GM23338 (cell line): ENCODE measurements at regions not wholly inside any gene's neighbourhood (a gene's known extent, or its start where the extent isn't known, plus 50 kb on each side); places are given as distances from the start of the nearest gene placed in this dataset.

Experiments used
- ATAC-seq: fragments of 200-7000 bp; cut with Tn5 transposase; 3 replicates; pipeline ENCODE4 v1.9.1; 2020
- DNase-seq: peaks from one replicate; pipeline ENCODE4 v3.0.0-alpha.2; 2015; ENCODE audit warnings: low spot score
- H2AFZ ChIP-seq: fragments of 200-600 bp; sonication (generic); 2 replicates; pipeline ENCODE4 v1.8.0; 2016; ENCODE audit warnings: antibody characterized with exemption, mild to moderate bottlenecking, moderate library complexity
- H3F3A ChIP-seq: fragments of 200-600 bp; sonication (generic); replicated peaks from 2 replicates; pipeline ENCODE4 v1.8.0; 2017; ENCODE audit warnings: antibody characterized with exemption, mixed run types, low read depth
- H3K27ac ChIP-seq: fragments of 200-600 bp; sonication (generic); 2 replicates; pipeline ENCODE4 v1.6.1; 2016; ENCODE audit warnings: low read depth
- H3K27me3 ChIP-seq: fragments of 200-600 bp; sonication (generic); 2 replicates; pipeline ENCODE4 v1.8.0; 2016; ENCODE audit warnings: mild to moderate bottlenecking, mixed run types, moderate library complexity; ENCODE audit not compliant: insufficient read depth
- H3K36me3 ChIP-seq: fragments of 200-600 bp; sonication (generic); 2 replicates; pipeline ENCODE4 v1.8.0; 2016; ENCODE audit warnings: mild to moderate bottlenecking; ENCODE audit not compliant: insufficient read depth
- H3K4me1 ChIP-seq: fragments of 200-600 bp; sonication (generic); 2 replicates; pipeline ENCODE4 v1.8.0; 2016; ENCODE audit warnings: mild to moderate bottlenecking, moderate library complexity; ENCODE audit not compliant: insufficient read depth
- H3K4me2 ChIP-seq: fragments of 200-600 bp; sonication (generic); 2 replicates; pipeline ENCODE4 v1.7.1; 2017; ENCODE audit warnings: mixed run types
- H3K4me3 ChIP-seq: fragments of 200-600 bp; sonication (generic); 2 replicates; pipeline ENCODE4 v1.6.1; 2016; ENCODE audit warnings: mixed run types
- H3K79me2 ChIP-seq: fragments of 200-600 bp; sonication (generic); replicated peaks from 2 replicates; pipeline ENCODE4 v1.8.0; 2017; ENCODE audit warnings: mild to moderate bottlenecking; ENCODE audit not compliant: insufficient read depth
- H3K9me2 ChIP-seq: fragments of 200-600 bp; sonication (generic); 2 replicates; pipeline ENCODE4 v1.8.0; 2017; ENCODE audit not compliant: insufficient read depth
- H4K20me1 ChIP-seq: fragments of 200-600 bp; sonication (generic); replicated peaks from 2 replicates; pipeline ENCODE4 v1.8.0; 2017; ENCODE audit warnings: mild to moderate bottlenecking; ENCODE audit not compliant: insufficient read depth
- H3K27ac Mint-ChIP-seq: 2 replicates; pipeline ENCODE4 v1.8.0; 2020; ENCODE audit warnings: inconsistent platforms, mild to moderate bottlenecking, moderate library complexity, mixed read lengths
- H3K27me3 Mint-ChIP-seq: 3 replicates; pipeline ENCODE4 v1.8.0; 2022; ENCODE audit warnings: low read depth, mild to moderate bottlenecking, moderate library complexity, mixed read lengths, inconsistent platforms; ENCODE audit not compliant: insufficient read depth, poor library complexity
- H3K36me3 Mint-ChIP-seq: 3 replicates; pipeline ENCODE4 v1.8.0; 2021; ENCODE audit warnings: low read depth, mild to moderate bottlenecking, inconsistent platforms, moderate library complexity, mixed read lengths
- H3K4me1 Mint-ChIP-seq: 3 replicates; pipeline ENCODE4 v1.8.0; 2020; ENCODE audit warnings: mild to moderate bottlenecking, inconsistent platforms, mixed read lengths
- H3K4me3 Mint-ChIP-seq: 3 replicates; pipeline ENCODE4 v1.8.0; 2021; ENCODE audit warnings: moderate library complexity, mild to moderate bottlenecking, inconsistent platforms, mixed read lengths
- H3K9me3 Mint-ChIP-seq: 3 replicates; pipeline ENCODE4 v1.8.0; 2020; ENCODE audit warnings: moderate library complexity, mild to moderate bottlenecking, inconsistent platforms, mixed read lengths
- CREB1 ChIP-seq: fragments of 250-450 bp; sonication (Bioruptor Pico); IDR thresholded peaks from 2 replicates; pipeline ENCODE4 v1.5.0; 2020; ENCODE audit warnings: low read depth, mild to moderate bottlenecking, moderate library complexity
- EZH2 ChIP-seq: fragments of 200-600 bp; sonication (generic); IDR thresholded peaks from one replicate; pipeline ENCODE4 v1.8.0; 2017; ENCODE audit warnings: antibody characterized with exemption, mild to moderate bottlenecking, low read depth; ENCODE audit not compliant: unreplicated experiment
- JUNB ChIP-seq: IDR thresholded peaks from one replicate; pipeline ENCODE4 v1.6.1; 2016; ENCODE audit warnings: antibody characterized with exemption; ENCODE audit not compliant: unreplicated experiment
- NANOG ChIP-seq: IDR thresholded peaks from 2 replicates; pipeline ENCODE4 v1.6.1; 2016; ENCODE audit warnings: antibody characterized with exemption, borderline replicate concordance
- POLR2AphosphoS5 ChIP-seq: IDR thresholded peaks from 2 replicates; pipeline ENCODE4 v1.6.1; 2016; ENCODE audit warnings: antibody characterized with exemption, low read depth
- STAT1 ChIP-seq: IDR thresholded peaks from one replicate; pipeline ENCODE4 v1.6.1; 2016; ENCODE audit warnings: antibody characterized with exemption; ENCODE audit not compliant: unreplicated experiment
- ZNF114 ChIP-seq: fragments of 250-450 bp; sonication (Bioruptor Pico); IDR thresholded peaks from 2 replicates; pipeline ENCODE4 v1.5.0; 2020; ENCODE audit warnings: mild to moderate bottlenecking, moderate library complexity
- ZNF331 ChIP-seq: fragments of 250-450 bp; sonication (Bioruptor Pico); IDR thresholded peaks from 2 replicates; pipeline ENCODE4 v1.5.0; 2020; ENCODE audit warnings: low read depth, mild to moderate bottlenecking, moderate library complexity
- TF ChIP-seq, protein P1 (sequence below): IDR thresholded peaks from one replicate; pipeline ENCODE4 v1.6.1; 2018; ENCODE audit warnings: antibody characterized with exemption; ENCODE audit not compliant: unreplicated experiment
- TF ChIP-seq, protein P2 (sequence below), 2 experiments: fragments of 200-600 bp in 1 of 2; sonication (generic) in 1 of 2; conservative IDR thresholded peaks; 2 replicates each; pipeline versions ENCODE4 v1.5.1 to v1.6.1; 2016 to 2017; ENCODE audit warnings: antibody characterized with exemption in 2 of 2, low read depth in 2 of 2, mild to moderate bottlenecking in 2 of 2, moderate library complexity in 1 of 2
- TF ChIP-seq, protein P3 (sequence below): IDR thresholded peaks from 2 replicates; pipeline ENCODE4 v1.6.1; 2016; ENCODE audit warnings: antibody characterized with exemption

DNA sequence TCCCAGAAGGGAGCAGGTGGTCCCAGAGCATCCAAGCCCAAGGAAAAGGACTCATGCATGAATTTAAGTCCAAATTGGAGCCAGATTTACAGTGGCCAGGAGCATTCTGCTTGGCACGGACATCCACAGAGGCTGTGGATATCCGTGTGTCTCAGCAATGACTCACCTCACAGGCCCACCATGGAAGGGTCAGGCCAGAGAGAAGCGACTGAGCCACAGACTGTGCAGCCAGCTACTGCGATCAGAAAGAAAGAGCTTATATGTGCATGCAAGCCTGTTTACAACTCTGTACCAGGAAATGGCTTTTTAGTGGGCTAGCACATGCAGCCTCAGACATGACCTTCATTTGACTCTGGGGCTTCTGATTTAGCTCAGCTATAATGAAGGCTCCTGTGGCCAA, 231.0 kb downstream of the C16orf95 start (continued):
- TF ChIP-seq NANOG (no peak), POLR2AphosphoS5 (no peak), STAT1 (no peak)
- TF ChIP-seq, protein P1, sequence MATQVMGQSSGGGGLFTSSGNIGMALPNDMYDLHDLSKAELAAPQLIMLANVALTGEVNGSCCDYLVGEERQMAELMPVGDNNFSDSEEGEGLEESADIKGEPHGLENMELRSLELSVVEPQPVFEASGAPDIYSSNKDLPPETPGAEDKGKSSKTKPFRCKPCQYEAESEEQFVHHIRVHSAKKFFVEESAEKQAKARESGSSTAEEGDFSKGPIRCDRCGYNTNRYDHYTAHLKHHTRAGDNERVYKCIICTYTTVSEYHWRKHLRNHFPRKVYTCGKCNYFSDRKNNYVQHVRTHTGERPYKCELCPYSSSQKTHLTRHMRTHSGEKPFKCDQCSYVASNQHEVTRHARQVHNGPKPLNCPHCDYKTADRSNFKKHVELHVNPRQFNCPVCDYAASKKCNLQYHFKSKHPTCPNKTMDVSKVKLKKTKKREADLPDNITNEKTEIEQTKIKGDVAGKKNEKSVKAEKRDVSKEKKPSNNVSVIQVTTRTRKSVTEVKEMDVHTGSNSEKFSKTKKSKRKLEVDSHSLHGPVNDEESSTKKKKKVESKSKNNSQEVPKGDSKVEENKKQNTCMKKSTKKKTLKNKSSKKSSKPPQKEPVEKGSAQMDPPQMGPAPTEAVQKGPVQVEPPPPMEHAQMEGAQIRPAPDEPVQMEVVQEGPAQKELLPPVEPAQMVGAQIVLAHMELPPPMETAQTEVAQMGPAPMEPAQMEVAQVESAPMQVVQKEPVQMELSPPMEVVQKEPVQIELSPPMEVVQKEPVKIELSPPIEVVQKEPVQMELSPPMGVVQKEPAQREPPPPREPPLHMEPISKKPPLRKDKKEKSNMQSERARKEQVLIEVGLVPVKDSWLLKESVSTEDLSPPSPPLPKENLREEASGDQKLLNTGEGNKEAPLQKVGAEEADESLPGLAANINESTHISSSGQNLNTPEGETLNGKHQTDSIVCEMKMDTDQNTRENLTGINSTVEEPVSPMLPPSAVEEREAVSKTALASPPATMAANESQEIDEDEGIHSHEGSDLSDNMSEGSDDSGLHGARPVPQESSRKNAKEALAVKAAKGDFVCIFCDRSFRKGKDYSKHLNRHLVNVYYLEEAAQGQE = no peak

DNA sequence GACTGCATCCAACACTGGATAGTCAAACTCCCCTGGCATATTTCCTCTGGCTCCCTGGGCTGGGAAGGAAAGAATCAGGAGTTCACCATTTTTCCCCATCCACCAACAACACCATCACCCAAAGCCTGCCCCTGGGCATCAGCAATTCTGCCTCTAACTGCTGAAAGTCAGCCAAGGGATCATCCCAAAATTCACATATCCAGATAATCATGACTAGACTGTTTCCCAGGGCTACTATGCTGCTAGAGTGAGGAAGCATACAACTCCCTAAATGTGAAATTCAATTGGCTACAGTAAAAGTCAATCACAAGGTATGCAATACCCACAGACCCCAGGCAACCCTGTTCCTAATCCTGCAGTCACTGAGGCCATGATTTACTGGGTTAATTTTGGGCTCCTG, 230.6 kb downstream of the C16orf95 start:
- Histone ChIP-seq H3K4me2 (no peak overlapping the region), H3K27me3 (no peaks in the 10 kb centered on the region), H2AFZ (no peak overlapping the region), H4K20me1 (no peaks in the 10 kb centered on the region), H3K4me1 (no peaks in the 10 kb centered on the region), H3K9me2 (peaks cover 14% of the 10 kb centered on the region), H3K36me3 (no peaks in the 10 kb centered on the region), H3K79me2 (no peaks in the 10 kb centered on the region), H3K4me3 (no peak overlapping the region), H3F3A (no peaks in the 10 kb centered on the region), H3K27ac (no peak overlapping the region)
- H3K27ac Mint-ChIP-seq = no peak overlapping the region
- peaks cover 7% of the 10 kb centered on the region for H3K36me3 Mint-ChIP-seq
- DNase-seq = no peak
- H3K4me1 Mint-ChIP-seq = no peaks in the 10 kb centered on the region
- peak; percentile 48; the same call in 2 of the 3 replicates for ATAC-seq
- no peaks in the 10 kb centered on the region for H3K27me3 Mint-ChIP-seq
- H3K9me3 Mint-ChIP-seq = peaks cover 27% of the 10 kb centered on the region
- TF ChIP-seq, protein P2, sequence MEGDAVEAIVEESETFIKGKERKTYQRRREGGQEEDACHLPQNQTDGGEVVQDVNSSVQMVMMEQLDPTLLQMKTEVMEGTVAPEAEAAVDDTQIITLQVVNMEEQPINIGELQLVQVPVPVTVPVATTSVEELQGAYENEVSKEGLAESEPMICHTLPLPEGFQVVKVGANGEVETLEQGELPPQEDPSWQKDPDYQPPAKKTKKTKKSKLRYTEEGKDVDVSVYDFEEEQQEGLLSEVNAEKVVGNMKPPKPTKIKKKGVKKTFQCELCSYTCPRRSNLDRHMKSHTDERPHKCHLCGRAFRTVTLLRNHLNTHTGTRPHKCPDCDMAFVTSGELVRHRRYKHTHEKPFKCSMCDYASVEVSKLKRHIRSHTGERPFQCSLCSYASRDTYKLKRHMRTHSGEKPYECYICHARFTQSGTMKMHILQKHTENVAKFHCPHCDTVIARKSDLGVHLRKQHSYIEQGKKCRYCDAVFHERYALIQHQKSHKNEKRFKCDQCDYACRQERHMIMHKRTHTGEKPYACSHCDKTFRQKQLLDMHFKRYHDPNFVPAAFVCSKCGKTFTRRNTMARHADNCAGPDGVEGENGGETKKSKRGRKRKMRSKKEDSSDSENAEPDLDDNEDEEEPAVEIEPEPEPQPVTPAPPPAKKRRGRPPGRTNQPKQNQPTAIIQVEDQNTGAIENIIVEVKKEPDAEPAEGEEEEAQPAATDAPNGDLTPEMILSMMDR (conservative IDR thresholded peaks at IDR 0.05; ENCODE audit: low read depth in 2 of 2) = no peak
- peak; percentile 82 for TF ChIP-seq JUNB
- no peak overlapping the region for H3K4me3 Mint-ChIP-seq

DNA sequence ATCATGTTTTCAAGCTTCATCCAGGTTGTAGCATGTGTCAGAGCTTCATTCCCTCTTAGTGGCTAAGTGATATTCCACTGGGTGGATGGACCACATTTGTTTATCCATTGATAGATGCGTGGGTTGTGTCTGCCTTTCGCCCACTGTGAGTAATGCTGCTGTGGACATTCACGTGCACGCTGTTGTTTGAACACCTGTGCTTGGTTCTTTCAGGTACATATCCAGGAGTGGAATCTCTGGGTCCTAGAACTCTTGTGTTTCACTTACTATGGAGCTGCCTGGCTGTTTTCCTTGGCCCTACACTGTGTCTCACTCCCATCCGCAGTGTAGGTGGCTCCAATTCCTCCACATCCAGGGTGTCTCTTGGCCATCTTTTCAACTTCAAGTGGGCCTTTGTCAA, 224.2 kb downstream of the C16orf95 start:
- Mint-ChIP-seq H3K27ac (no peak overlapping the region), H3K4me3 (no peak overlapping the region), H3K4me1 (peaks cover 9% of the 10 kb centered on the region; the same call in 2 of the 3 replicates), H3K9me3 (no peaks in the 10 kb centered on the region; the same call in 2 of the 3 replicates), H3K36me3 (no peaks in the 10 kb centered on the region), H3K27me3 (peaks cover 9% of the 10 kb centered on the region)
- no peak overlapping the region for H3K4me3 ChIP-seq
- H3K9me2 ChIP-seq = 0 out of 2 replicates have a peak, but pooled peaks cover 2% of the 10 kb centered on the region
- H3K79me2 ChIP-seq = no peaks in the 10 kb centered on the region
- H3K4me2 ChIP-seq = no peak overlapping the region
- H3K27me3 ChIP-seq = no peaks in the 10 kb centered on the region
- H2AFZ ChIP-seq = no peak overlapping the region
- ATAC-seq (no peak), DNase-seq (no peak)
- H3K4me1 ChIP-seq = 0 out of 2 replicates have a peak, but pooled peaks cover 9% of the 10 kb centered on the region
- no peaks in the 10 kb centered on the region for H3K36me3 ChIP-seq
- H3K27ac ChIP-seq = no peak overlapping the region
- no peaks in the 10 kb centered on the region for H3F3A ChIP-seq
- no peaks in the 10 kb centered on the region for H4K20me1 ChIP-seq
- TF ChIP-seq ZNF114 (CRISPR knock-in tag) (no peak), EZH2 (no peak), CREB1 (CRISPR knock-in tag) (no peak), JUNB (no peak), ZNF331 (CRISPR knock-in tag) (no peak)
- TF ChIP-seq, protein P3, sequence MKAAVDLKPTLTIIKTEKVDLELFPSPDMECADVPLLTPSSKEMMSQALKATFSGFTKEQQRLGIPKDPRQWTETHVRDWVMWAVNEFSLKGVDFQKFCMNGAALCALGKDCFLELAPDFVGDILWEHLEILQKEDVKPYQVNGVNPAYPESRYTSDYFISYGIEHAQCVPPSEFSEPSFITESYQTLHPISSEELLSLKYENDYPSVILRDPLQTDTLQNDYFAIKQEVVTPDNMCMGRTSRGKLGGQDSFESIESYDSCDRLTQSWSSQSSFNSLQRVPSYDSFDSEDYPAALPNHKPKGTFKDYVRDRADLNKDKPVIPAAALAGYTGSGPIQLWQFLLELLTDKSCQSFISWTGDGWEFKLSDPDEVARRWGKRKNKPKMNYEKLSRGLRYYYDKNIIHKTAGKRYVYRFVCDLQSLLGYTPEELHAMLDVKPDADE = no peak
